ENCODE measurements at regions not wholly inside any gene's neighbourhood (a gene's known extent, or its start where the extent isn't known, plus 50 kb on each side); places are given as distances from the start of the nearest gene placed in this dataset.

GRCh38 chr6:21891080-21891479 lies 297.5 kb downstream of the SOX4 start:
- no peaks in the 10 kb centered on the region for H3K36me3 ChIP-seq (ENCODE audit: low read depth)
- DNase-seq (no peak), ATAC-seq (no peak)
- H3K4me1 ChIP-seq (ENCODE audit: low read depth) = no peaks in the 10 kb centered on the region
- H3K9me3 ChIP-seq = no peaks in the 10 kb centered on the region
- TF ChIP-seq, protein P1, sequence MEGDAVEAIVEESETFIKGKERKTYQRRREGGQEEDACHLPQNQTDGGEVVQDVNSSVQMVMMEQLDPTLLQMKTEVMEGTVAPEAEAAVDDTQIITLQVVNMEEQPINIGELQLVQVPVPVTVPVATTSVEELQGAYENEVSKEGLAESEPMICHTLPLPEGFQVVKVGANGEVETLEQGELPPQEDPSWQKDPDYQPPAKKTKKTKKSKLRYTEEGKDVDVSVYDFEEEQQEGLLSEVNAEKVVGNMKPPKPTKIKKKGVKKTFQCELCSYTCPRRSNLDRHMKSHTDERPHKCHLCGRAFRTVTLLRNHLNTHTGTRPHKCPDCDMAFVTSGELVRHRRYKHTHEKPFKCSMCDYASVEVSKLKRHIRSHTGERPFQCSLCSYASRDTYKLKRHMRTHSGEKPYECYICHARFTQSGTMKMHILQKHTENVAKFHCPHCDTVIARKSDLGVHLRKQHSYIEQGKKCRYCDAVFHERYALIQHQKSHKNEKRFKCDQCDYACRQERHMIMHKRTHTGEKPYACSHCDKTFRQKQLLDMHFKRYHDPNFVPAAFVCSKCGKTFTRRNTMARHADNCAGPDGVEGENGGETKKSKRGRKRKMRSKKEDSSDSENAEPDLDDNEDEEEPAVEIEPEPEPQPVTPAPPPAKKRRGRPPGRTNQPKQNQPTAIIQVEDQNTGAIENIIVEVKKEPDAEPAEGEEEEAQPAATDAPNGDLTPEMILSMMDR (IDR thresholded peaks at IDR 0.05) = no peak
- intact Hi-C loops (cut with DNase I, micrococcal nuclease) = no loop called here
- no peak overlapping the region for H3K4me3 ChIP-seq

DNA sequence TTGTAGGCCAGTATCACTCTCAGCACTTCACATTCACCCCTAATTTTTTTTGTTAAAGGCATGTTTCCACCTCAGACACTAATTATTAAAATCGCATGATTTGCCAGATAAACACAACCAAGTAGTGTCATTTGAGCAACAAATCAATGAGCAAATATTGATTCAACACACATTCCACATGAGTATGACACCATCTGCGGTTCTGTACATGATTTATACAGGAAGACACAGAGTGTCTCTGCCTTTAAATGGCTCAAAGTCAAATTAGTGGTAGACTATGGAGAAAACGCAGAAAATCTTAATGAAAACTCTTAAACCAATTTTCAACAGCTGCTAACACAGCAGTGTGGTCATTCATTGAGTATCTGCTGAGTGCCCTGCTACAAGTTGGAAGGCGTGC lies 300.2 kb downstream of the SOX4 start:
- no peak for DNase-seq
- no peak for ATAC-seq
- no peak overlapping the region for H3K4me3 ChIP-seq
- no peaks in the 10 kb centered on the region for H3K36me3 ChIP-seq (ENCODE audit: low read depth)
- H3K4me1 ChIP-seq (ENCODE audit: low read depth) = no peaks in the 10 kb centered on the region
- intact Hi-C loops (cut with DNase I, micrococcal nuclease) = no loop called here
- TF ChIP-seq, protein P1 (IDR thresholded peaks at IDR 0.05) = no peak
- H3K9me3 ChIP-seq = no peaks in the 10 kb centered on the region

DNA sequence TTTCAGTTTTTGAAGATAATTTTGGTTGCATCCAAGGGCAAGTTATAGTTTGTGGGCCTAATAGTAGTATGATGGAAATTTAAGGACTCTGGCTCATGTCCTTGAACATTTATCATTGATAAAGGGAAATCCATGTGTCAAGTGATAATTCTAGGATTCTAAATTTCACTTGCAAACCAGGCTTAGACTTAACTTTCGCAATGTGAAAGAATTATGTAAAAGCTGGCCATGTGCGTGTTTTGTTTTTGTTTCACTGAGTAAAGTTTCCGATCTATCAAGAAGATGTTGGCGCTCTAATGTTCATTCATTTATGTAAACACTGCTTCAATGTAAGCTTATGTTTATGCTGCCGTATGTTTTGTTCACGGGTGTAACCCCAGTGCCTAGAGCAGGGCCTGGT lies 302.0 kb downstream of the SOX4 start:
- TF ChIP-seq, protein P1 (IDR thresholded peaks at IDR 0.05) = no peak
- Histone ChIP-seq H3K36me3 (ENCODE audit: low read depth) (no peaks in the 10 kb centered on the region), H3K4me1 (ENCODE audit: low read depth) (no peaks in the 10 kb centered on the region), H3K4me3 (no peak overlapping the region), H3K9me3 (no peaks in the 10 kb centered on the region)
- DNase-seq (no peak), ATAC-seq (no peak)
- intact Hi-C loops (cut with DNase I, micrococcal nuclease) = no loop called here

DNA sequence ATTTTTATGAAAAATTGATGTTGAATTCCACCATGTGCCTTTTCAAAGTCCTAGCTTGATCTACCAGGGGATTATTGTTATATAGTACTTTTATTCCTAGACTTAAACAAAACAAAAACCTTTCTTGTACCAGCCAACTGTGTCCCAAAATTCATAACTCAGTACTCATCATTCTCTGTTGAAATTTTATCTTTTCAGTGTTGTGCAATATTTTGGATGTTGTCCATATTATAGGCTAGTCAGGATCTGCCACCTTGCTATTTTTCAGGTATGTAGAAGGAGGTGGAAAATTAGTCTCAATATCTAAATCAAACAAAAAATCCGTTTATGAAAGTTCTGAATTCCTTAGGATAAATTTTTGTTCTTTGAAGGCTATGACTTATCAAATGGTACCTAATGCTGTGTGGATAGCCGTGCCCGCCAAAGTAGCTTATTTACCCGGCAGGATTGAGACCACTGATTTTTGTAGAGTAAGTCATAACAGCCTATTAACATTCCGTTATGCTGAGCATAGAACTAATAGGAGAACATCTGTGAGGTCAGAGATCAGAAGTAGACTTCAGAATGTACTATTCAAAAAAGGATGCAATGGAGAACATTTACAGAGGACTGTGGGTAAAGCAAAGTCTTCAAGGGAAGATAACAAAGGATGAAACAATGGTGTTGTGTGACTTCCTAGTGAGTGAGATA lies 304.7 kb downstream of the SOX4 start:
- H3K4me3 ChIP-seq = no peak overlapping the region
- intact Hi-C loops (cut with DNase I, micrococcal nuclease) = no loop called here
- H3K9me3 ChIP-seq = no peaks in the 10 kb centered on the region
- no peaks in the 10 kb centered on the region for H3K4me1 ChIP-seq (ENCODE audit: low read depth)
- no peak for DNase-seq
- H3K36me3 ChIP-seq (ENCODE audit: low read depth) = no peaks in the 10 kb centered on the region
- ATAC-seq = no peak
- TF ChIP-seq, protein P1 (IDR thresholded peaks at IDR 0.05) = no peak

- H3K36me3 ChIP-seq (ENCODE audit: low read depth) = no peaks in the 10 kb centered on the region
- no peak overlapping the region for H3K4me3 ChIP-seq
- intact Hi-C loops (cut with DNase I, micrococcal nuclease) = no loop called here
- DNase-seq (no peak), ATAC-seq (no peak)
- TF ChIP-seq, protein P1 (IDR thresholded peaks at IDR 0.05) = no peak
- H3K9me3 ChIP-seq = no peaks in the 10 kb centered on the region
- no peaks in the 10 kb centered on the region for H3K4me1 ChIP-seq (ENCODE audit: low read depth)
These were observed 306.2 kb downstream of the SOX4 start for GRCh38 chr6:21899708-21900107.

- TF ChIP-seq, protein P1 (IDR thresholded peaks at IDR 0.05) = no peak
- H3K36me3 ChIP-seq (ENCODE audit: low read depth) = no peaks in the 10 kb centered on the region
- H3K4me3 ChIP-seq = no peak overlapping the region
- H3K4me1 ChIP-seq (ENCODE audit: low read depth) = no peaks in the 10 kb centered on the region
- no peaks in the 10 kb centered on the region for H3K9me3 ChIP-seq
- ATAC-seq (no peak), DNase-seq (no peak)
- intact Hi-C loops (cut with DNase I, micrococcal nuclease) = no loop called here
These were observed 307.2 kb downstream of the SOX4 start for GRCh38 chr6:21900730-21901129.
